HG03571 (cell line): ENCODE measurements at regions not wholly inside any gene's neighbourhood (a gene's known extent, or its start where the extent isn't known, plus 50 kb on each side); places are given as distances from the start of the nearest gene placed in this dataset.

ENCODE experiments used
- ATAC-seq: cut with Tn5 transposase; IDR thresholded peaks from one replicate; pipeline ENCODE4 v1.9.1; 2021; ENCODE audit not compliant: unreplicated experiment

DNA sequence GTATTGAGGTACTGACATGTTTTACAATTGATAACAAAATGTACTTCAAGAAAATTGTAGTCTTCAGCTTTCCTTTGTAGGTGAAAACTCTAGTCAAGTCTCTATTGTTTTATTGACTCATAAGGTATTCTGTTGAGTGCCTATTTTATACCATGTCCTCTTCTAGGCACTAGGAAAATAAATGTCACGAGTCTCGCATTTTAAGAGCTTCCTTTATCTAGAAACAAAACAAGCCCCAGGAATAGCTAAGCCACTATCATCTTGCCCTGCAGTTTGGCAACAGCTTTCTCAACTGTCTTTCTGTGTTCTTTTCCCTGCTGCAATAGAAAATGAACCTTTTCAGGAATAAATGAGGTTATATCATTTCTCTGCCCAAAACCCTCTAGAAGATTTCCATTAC lies 288.5 kb upstream of the NEGR1 start:
- no peak for ATAC-seq

DNA sequence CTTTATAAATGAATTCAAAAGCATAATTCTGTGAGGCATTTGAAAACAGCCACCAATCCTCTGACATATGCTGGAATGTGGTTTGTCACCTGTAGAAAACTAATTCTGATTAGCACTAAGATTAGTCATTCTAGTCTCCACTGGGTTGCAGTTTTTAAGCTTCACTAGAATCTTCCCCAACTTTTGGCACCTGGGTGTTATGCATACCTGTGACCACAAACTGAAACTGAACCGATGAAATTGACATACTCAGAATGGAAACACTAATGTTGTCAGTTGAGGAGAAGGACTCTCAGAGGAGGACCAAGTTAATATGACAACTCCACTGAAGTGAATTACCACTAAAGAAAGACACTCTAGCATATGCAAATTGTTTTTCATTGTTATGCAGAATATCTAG lies 285.8 kb upstream of the NEGR1 start:
- ATAC-seq, result no peak

GRCh38 chr1:72567521-72567920 lies 285.2 kb upstream of the NEGR1 start:
- ATAC-seq, result no peak

- ATAC-seq, result no peak
Observed at GRCh38 chr1:72564749-72565148, 282.4 kb upstream of the NEGR1 start.

DNA sequence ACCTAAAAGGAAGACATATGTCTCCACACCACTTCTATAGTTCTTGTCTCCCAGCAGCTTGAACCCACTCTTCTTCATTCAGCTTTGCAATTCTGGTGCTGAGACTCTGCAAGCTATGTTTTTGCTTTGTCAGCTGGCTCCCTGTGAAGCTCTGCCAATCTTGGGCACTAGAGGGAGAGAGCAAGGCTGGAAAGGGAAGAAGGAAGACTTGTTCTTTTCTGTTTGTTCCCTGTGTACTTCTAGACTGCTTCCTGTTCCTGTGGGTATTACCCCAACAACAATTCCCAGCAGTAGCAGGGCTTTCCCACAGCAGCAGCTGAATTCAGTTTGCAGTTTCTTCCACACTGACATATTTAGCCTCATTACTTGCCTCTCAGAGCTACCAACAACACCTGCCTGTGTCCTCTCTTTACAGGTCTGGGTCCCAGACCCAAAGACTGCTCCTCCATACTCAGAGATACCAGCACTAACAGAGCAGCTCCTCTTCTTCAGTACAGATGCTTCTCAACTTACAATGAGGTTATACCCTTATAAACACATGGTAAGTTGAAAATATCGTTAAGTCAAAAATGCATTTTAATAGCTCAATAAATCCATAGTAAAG lies 275.2 kb upstream of the NEGR1 start:
- ATAC-seq, result no peak

DNA sequence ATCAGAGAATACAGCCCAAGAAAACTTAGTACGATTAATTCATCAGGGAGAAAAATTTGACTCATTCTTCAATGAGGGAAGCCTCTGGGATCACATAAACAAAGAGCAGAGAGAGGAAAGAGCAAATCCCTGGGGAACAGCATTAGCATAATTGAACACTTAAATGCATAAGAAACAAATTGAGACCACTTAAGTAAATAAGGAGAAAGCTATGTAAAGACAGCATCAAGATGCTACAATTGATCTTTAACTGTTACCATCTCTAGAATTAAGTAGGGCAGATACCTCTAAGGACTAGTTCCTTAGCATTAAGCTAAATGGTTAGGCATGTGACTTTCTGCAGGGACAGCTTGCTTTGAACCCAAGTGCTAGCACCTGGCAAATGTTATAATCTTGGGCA lies 265.1 kb upstream of the NEGR1 start:
- no peak for ATAC-seq

DNA sequence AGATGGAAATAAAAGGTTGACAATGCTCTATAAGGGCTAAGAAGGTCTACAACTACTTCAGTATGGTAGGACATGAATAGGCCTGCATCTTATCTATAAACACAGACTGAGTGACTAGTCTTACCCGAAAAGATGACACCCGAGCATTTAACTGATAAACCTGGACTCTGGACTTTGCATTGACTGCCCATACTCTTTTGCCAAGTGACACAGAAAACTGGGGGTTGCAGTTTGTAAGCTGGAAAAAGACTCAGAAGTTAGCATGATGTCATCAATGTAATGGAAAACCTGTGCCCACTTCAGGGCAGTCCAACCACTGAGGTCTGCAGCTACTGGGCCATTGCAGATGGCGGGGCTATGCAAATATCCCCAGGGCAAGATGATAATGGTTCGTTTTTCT lies 258.3 kb upstream of the NEGR1 start:
- ATAC-seq, result no peak

GRCh38 chr1:72535470-72535869 lies 253.1 kb upstream of the NEGR1 start:
- no peak for ATAC-seq

DNA sequence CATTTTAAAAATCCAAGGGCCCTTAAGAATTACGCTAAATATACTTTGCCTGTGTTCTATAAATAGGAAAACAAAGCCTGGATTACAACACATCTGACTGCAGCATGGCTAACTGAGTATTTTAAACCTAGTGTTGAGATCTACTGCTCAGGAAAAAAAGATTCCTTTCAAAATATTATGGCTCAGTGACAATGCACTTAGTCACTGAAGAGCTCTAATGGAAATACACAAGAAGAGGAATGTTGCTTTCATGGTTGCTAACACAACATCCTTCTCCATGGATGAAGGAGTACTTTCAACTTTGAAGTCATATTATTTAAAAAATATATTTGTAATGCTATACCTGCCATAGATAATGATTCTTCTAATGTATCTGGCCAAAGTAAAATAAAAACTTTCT lies 248.3 kb upstream of the NEGR1 start:
- no peak for ATAC-seq

DNA sequence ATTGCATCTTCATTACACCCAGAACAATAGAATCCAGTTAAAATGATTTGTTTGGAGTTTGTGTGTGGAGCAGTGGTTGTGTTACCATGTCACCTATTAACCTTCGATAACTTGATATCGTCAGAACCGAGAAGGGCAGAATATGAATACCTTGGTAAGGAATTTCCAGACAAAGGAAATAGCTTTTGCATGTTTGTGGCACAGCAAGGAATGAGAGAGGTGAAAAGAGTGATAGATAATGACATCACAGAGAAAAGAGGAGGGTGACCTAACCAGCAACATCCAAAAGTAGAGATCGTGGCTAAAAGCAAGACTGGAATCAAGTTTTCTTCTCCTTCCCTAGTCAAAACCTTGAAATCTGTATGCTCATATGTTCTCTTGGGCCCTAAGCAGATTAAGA lies 244.6 kb upstream of the NEGR1 start:
- ATAC-seq, result no peak

GRCh38 chr1:72524021-72524420 lies 241.7 kb upstream of the NEGR1 start:
- ATAC-seq, result no peak

DNA sequence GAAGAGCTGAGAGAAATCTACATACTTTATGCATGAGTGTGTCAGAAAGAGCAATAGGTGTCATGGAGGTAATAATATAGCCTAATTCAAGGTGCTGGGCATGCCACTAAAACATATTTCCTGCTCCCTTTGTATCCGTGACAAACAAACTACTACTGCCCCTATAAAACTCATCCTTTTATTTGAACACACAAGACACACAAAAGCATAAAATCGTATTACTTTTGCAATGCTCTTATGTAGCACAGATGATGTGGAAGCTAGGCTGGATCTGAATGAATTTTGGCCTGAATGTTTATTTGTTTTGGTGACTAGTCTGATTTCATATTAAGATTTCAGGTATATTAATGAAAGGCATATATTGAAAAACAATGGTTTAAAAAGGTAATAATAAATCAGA lies 239.3 kb upstream of the NEGR1 start:
- no peak for ATAC-seq

DNA sequence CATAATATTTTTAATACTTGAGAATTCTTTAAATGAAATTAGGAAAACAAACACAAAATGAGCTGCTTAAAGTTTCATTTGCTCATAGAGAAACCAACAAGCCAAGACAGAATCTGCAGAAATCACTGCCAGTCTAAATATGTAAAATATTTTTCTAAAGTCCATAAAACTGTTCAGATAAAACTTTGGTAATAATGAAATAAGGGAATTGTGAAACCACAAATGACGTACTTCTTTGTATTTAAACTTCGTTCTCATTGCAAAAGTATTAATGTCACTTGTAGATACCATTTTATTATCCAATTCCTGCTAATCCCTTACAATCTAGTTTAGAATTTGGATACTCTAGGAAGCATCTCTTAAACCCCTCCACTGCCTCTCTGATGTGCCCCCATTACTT lies 234.5 kb upstream of the NEGR1 start:
- no peak for ATAC-seq

- no peak for ATAC-seq
Observed at GRCh38 chr1:72516264-72516663, 233.9 kb upstream of the NEGR1 start.

GRCh38 chr1:72498371-72498770 lies 216.0 kb upstream of the NEGR1 start:
- no peak for ATAC-seq

GRCh38 chr1:72489801-72490200 lies 207.5 kb upstream of the NEGR1 start:
- no peak for ATAC-seq

DNA sequence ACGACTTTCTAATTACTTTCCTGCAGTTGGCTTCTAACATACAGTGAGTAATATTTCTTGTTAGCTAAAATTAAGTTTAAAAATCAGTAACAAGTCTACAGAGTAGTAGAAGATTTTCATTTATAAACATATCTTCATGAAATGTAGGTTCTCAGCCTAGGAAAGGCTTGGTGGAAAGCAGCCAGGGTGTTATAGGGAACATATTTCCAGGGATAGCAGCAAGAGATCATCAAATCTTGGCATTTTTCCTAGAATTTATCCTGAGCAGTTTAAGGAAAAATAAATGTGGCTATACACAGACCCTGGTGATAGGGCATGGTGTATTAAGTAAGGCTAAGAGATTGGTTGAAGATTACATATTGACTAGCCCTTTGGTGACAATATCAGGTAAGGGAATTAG lies 203.5 kb upstream of the NEGR1 start:
- ATAC-seq, result no peak

DNA sequence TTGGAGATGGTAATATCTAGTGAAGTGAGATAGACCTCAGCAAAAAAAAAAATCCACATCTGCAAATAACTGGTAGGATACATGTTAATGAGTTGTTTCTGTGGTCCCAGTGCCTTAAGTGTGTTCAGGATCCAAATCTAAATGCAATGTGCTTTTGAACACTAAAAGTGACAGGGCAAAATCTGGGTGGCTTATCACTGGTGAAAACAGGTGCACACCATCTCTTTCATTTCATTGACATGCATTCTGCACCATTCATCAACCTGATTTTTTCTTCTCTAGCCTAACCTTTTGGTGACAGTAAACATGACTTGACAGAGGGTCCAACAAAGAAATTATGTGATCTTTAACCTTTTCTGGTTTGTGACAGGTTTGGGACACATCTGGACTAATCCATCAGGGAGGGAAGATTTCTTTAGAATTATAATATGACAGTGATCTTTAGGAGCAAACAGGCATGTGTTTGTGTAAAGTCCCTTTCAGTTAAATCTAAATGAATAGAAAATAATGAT lies 201.6 kb upstream of the NEGR1 start:
- ATAC-seq, result no peak

GRCh38 chr1:72482736-72483413 lies 200.5 kb upstream of the NEGR1 start:
- ATAC-seq, result no peak

DNA sequence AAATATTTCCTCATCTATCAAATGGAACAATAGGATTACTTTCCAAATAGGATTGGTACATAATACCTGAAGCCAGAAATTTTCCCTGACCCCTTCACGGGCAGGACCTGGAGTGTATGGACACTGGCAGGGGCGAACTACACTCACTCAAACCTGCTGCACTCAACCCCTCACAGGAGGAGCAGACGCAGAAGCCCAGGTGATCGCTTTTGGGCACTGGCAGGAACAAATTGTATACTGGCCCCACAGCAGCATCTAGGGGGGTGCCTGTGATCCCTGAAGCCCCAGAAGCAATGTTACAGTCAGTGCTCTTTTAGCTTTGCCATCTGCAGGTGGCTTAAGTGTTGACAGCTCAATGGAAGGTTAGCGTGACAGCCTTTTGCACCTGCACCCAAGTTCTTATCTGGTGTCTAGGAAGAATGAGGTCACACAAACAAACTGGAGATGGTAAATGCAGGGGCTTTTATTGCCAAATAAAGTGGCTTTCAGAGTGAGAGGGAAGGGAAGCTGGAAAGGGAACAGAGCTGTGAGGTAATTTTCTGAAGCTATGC lies 199.2 kb upstream of the NEGR1 start:
- ATAC-seq, result no peak

DNA sequence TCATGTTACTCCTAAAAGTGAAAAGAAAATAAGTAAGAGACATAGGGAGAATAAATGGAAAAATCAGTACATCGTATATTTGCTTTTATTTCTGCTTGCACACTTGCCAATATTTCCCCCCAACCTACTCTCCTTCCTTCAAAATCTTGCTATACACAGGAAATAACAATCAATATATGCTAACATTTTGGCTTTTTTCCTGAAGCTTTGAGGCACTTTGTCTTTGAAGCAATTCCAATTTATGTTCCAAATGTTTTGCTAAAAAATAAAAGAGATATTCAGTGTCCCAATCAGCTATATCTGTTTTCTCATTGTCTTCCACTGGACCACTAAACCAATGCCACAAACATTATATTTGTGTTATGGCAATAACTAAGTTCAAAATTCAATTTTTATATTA lies 184.0 kb upstream of the NEGR1 start:
- no peak for ATAC-seq

DNA sequence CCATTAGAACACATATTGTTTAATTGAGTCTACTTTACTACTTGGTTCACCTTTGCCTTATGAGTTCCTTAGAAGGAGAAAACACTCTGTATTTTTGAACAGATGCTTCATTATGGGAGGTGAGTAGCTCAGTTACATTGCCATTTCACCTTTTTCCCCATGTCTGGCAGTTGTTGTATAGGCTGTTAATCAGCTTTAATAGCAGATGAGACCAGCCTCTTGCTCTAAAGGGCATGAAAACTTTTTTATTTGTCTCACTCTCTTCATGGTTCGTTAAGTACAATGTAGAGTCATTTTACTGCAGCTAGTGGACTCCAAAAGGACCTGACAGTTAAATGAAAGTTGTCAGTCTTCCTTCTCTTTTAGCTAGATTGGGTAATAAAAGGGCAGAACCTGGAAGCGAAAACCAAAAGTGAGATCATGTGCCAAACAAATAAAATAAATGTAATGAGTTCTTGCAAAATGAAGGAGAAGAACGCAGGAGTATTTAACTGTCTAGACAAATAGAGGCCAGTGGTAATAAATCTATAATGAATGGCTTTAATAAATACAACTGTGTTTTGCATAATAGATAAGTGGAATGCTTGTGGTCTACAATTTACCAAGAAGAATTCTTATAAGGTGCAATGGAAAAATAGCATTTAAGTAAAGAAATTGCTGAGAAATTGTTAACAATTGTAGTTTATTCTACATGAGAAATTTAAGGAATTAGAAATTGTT lies 180.0 kb upstream of the NEGR1 start:
- no peak for ATAC-seq
